ENCODE measurements at regions not wholly inside any gene's neighbourhood (a gene's known extent, or its start where the extent isn't known, plus 50 kb on each side); places are given as distances from the start of the nearest gene placed in this dataset.

DNA sequence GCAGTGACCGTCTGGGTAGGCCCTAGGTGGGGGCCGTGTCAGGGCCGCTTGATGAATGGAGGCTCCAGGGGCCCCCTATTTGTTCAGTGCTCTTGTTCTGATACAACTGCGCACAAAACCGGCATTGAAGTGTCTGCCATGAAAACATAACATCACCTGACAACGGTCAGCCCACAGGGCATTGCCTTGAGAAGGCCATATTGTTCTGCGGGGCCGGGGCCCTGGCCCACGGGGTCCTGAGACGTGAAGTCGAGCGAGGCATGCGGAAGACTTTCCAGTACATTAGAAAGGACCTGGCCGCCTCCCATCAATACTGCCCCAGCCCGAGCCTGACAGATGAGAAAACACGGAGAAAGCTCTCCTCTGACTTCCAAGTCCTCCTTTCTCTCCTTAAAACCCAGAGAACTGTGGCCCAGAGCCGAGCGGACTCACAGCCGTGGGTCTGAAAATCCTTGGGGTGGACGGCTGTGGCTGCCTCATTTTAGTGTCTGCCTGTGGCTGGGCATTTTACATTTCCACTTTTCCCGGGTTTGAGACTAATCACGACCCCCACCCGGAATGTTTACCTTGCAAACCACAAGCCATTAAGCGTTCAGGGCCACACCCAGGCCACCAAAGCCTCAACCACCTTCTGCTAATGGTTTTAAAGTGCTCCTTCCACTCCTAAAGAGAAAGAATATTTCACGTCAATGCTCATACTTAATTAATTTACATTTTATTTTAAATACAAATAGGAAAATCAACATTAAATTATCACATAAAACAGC lies 391.0 kb upstream of the IRX2 start:
- no peak for DNase-seq

DNA sequence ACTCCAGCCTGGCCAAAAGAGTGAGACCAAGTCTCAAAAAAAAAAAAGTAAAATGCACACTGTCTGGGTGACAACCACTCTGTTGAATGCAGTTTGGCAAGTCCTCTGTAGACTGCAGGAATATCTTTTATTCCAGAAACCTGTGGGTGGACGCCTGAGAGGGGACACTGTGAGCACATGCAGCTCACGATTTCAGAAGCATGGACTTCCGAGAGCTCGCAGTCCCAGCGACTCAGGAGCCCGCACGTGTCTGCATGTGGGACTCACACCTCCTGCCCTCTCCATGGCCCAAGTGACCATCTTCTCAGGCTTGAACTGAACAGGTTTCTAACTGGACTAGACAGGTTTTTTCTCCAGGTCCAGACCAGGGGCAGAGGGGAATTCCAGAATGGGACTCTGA lies 388.6 kb upstream of the IRX2 start:
- no peak for DNase-seq

DNA sequence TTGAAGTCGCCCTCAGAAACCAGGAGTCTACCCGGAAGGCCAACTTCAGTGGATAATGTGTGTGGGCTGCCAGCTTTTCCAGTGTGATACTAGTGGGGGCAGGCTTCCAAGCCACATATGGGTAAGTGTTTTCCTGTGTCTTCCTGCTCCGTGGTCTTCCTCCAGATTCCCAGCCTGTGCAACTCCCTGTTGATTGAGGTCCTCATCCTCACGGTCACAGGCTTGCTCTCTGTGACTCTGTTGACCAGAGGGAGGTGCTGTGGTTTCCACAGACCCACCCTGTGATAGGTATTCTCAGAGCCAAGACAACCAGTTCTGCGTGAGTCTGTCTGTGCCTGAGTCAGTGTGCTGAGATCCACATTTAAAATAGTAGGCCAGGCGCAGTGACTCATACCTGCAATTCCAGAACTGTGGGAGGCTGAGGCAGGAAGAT lies 388.0 kb upstream of the IRX2 start:
- DNase-seq = no peak

DNA sequence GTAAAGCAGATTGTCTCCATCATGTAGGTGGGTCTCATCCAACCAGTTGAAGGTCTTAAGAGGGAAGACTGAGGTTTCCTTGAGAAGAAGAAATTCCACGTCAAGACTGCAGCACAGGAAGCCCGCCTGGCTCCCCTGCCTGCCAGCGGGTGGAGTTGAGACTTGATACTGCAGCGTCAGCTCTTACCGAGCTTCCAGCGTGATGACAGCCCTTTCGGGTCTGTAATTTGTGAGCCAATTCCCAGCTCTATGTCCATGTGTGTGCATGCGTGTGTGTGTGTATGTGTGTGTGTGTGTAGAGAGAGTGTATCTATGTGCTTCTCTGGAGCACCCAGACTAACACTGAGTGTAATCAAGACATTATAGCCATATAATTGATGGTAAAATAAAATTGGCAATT lies 379.7 kb upstream of the IRX2 start:
- no peak for DNase-seq

DNA sequence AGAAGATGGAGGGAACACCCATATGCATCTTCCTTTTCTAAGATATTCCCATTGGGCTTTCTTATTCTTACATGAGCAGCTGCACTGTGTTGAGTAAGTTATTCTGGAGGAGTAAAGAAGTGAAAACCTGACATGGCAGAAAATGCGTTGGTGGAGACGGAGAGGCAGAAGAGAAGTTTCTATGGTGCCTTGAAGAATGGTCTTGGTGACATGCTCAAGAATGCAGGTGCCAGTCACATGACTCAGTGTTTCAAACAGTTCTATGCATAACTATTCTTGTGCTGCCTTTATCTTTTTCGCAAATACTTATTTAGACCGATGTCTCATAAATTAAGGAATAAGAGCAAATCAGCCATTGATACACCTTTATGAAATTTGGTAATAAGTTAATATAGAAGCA lies 377.8 kb upstream of the IRX2 start:
- DNase-seq = no peak

DNA sequence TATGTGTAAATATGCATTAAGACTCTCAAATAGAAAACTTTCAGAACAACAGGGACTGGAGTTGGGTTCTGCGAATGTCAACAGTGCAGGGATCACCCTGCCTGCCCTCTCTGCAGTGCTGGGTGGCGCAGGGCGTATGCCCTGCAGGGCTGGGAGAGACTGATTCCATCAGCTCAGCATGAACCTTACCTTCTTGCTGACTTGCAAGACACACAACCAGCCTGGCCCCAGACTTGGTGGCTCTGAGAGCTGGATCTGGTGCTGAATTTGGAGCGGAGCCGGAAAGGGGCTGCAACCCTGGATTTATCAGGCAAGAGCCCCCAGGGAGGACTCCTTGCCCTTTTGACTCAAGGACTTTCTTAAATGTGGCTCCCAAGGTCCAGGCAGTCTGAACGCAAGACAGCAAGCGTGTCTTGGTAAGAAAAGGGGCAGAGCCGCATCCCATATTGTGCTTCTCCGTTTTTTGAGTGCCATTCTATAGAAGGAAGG lies 376.0 kb upstream of the IRX2 start:
- DNase-seq = no peak

DNA sequence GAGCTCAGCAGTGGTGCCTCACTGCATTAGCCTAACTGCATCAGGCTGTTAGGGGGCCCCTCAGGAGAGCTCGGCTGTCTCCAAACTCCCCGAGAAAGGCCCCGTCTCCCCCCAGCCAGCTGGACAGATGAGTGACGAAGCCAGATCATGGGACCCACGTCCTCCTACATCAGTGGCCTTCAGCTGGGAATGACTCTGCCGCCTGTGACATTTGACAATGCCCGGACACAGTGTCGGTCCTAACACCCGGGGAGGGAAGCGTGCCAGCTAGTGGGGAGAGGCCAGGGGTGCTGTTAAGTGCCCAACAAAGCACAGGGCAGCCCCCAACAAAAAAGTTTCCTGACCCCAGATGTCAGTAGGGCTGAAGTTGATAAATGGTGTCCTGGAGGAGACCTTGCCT lies 375.2 kb upstream of the IRX2 start:
- no peak for DNase-seq

DNA sequence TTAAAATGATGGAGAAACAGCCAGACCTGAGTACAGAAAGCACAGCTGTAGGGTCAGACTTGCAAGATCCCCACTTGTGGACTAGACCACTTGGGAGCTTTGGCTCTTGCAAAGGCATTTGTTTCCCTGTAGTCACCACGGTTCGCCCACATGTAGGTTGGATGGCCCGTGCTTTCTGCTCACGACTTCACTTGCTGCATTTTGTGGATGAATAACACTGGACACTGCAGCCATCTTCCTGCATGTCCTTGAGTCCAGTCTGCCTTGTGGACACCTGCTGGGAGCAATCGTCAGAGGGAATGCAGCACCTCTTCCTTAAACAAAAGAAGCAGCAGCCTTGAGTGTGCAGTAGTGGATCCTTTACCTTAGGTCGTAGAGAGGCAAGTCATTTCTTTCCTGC lies 372.9 kb upstream of the IRX2 start:
- no peak for DNase-seq

DNA sequence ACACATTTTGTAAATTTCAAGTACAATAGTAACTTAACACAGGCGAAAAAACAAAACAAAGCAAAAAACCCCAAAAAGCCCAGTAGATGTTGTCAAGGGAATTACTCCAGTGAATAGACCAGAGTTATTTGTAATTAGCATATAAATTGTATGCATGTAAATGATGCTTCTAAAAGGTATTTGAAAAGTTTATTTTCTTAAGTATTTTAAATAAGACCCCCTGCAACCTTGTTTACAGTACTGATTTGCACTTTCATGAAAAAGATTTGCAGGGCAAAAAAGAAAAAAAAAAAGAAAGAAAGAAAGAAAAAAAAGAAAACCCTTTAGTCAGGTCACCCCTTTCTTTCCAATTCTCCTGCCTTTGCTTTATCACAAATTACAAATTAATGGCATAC lies 372.3 kb upstream of the IRX2 start:
- no peak for DNase-seq

DNA sequence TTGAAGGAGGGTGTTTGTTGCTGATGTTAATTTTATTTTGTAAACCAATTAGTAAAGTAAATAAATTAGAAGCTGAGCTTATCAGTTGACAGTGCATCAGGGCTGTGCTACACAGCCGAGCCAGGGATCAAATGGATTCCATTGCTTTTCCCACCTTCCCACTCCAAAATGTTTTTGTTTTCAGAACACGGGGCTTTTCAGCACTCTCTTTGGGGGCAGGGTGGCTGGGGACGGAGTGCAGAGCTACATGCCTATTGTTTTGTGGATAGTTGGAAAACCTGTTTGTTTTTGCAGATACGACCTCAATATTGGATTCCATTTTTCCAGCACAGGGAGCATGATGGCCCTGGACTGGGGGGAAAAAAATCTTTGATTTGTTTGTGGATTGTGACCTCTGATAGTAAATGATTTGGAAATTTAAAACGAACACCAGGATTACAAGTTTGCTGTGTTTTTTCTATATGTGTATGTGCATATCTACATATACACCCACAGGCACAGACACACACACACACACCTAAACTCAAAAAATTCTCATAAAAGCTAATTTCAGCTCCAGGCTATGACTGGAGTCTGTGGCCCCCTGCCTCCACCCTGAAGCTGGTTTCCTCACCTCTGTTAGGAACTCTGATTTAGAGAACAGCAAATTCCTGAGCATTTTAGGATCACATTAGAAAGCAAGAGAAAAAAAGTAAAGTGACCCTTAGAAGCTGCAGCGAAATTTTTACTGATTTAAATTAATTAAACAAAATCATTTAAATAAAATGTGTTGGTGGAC lies 371.7 kb upstream of the IRX2 start:
- DNase-seq = no peak

DNA sequence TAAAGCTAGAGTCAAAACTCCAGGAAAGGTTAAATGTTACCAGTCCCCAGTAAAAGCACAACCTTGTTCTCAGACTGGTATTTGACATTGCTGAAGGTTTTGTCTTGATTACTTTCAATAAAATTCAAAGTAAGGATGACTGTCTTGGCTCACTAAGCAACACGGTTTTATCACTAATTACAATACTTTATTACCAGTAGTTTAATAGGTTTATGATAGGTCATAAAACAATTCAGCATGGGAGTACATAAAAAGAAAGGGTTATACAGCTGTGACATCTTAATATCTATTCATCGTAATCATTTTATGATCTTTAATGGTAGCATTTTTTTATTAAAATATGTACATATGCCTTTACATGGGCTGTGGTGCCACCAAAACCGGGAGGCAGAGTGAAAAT lies 370.7 kb upstream of the IRX2 start:
- no peak for DNase-seq

DNA sequence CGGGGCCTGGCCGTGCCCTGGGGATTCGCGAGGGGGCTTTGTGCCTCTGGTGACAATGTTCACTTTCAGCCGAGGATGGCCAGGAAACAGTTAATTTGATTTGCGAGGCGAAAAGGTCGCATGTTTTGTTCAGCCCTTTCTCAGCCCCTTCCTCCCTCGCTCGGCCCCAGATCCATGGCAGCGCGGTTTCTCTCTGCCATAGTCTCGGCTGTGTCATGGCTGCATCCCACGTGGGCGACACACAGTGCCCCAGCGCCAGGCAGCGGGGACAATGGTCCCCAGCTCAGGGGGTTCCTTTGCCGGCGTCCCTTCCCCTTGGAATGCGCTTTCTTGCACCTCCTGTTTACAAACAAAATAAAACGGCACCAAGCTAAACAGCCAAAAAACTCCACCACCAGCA lies 370.3 kb upstream of the IRX2 start:
- DNase-seq = no peak

DNA sequence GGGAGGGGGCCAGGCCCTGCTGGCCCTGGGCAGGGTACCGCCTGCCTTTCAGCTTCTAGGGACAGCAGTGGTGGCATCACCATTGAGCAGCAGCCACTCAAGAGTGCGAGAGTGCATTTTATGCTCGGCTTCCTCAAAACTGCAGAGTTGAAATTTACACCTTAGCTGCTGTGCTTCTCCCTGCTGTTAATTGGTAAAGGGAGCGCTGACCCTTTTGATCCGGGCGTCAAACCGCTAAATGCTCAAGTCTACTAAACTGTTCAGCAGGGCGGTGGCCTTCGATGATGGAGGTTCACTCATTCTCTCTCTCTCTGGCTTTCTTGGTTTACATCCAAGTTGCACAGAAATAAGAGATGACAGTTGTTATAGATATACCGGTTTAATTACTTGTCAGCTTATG lies 368.6 kb upstream of the IRX2 start:
- DNase-seq = no peak

DNA sequence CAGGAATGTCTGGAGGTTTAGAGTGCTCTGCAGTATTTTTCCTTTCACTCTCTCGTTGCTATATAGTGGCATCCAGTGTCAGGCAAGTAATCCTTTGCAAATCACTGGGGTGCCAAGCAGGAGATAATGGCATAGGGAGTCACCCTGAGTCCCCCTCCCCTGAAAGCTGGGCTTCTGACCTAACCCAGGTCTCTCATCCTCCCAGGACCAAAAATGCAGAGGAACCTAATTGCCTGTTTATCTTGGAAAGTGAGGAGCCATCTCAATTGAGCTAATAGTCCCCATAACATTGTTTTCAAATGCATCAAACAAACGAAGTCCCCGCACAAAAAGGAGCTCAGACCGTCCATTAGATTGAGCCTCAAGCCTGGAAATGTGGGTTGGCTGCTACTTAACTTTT lies 368.0 kb upstream of the IRX2 start:
- DNase-seq = no peak

DNA sequence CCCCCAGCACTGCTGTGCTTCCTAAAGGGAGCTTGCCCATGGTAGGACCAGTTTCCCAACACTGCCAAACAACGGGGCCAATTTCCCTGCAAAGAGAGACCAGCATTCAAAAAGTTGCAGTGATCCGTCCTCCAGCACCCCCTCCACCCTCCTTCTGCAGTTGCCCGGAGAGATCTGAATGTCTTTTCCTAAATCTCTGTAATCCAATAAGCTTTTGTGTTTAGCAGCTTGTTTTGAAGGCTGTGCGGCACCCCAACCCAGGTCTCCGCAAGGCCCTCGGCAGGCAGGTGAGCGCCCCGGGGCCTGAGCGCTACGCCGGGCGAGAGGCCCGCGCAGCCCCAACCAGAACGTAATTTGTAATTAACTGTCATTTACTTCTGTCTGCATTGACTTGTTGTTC lies 366.9 kb upstream of the IRX2 start:
- peak in 2 of 14 donors; percentile 14 for DNase-seq

DNA sequence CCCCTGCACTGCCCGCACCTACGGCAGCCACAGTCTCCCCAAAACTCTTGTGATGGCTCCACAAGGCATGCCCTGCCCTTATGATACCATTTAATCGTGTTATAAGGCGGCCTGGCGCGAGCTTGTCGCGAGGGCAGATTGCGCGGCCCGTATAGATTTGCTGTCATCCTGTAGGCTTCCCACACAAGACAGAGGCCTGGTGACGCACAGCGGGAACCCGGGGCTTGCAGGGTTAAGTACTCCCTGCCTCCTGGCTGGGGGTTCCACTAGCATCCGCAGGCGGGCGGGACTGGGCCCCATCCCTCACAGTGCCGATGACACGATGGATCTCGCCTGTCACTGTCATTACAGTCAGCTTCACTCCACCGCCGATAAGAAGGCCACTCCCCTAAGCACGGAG lies 364.9 kb upstream of the IRX2 start:
- DNase-seq = no peak

DNA sequence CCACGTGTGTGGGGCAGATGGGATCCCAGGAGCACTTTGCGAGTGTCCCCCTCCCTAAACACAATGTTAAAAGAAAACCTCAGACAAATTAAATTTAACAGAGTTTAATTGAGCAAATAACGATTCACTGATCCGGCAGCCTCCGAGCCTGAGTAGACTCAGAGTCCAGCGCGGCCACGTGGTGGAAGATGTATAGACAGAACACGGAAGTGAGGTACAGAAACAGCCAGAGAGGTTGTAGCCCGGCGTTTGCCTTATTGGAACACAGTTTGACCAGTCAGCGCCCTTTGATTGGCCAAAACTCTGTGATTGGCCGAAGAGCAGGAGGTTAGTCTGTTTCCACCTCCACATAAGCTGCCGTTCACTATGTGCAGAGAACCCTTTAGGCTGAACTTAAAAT lies 363.0 kb upstream of the IRX2 start:
- no peak for DNase-seq

DNA sequence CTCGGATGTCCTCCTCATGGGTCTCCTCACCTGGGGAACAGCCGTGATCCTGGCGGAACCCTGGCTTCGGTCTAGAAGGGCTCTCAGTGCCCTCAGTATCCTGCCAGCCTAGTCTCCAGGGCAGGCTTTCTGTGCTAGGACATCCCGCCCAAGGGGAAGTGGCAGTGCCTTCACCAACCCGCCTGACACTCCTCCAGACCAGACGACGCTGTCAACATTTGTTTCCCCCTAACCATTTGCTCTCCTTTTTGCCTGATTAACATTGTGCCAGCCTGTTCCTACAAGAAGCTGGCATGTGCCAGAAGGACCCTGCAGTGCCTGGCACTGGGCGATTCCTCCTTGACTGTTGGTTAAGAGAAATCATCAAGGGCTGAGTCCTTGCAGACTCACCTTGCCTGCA lies 358.9 kb upstream of the IRX2 start:
- no peak for DNase-seq

DNA sequence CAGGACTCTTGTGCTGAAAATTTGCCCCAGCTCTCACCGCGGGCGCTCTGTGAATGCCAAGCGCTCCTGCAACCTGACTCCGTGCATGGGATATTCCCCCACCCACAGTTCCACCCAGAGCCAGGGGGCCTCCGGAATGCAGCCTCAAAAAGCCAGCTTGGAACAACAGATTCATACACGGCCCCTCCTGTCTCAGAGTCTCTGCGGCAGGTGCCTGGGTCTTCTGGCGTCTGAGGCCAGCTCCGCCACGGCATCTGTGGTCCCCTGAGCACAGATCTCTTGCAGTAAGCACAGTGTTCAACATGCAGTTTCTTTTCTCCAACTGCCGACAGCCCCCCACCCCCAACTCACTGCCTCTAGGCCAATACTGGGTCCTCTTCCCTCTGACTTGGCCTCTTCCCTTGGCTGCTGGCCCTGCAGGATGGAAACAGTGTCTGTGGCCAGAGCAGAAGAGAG lies 355.7 kb upstream of the IRX2 start:
- DNase-seq = no peak

DNA sequence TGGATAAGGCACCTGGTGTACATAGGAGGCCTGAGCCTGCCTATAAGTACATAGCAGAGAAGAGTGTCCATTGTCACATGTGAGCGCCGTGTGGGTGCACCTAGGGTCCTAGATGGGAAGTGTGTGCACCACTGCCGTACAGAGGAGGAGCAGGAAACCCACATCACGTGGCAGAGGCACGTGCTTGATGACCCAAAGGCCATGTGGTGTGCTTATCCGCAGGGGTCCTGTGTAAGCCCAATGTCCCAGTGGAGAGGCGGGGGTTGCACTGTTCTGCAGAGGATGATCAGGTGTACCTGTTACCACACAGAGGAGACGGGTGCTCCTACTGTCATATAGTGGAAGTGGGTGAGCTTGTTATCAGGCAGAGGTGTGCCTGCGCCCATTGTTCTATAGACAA lies 354.1 kb upstream of the IRX2 start:
- no peak for DNase-seq

DNA sequence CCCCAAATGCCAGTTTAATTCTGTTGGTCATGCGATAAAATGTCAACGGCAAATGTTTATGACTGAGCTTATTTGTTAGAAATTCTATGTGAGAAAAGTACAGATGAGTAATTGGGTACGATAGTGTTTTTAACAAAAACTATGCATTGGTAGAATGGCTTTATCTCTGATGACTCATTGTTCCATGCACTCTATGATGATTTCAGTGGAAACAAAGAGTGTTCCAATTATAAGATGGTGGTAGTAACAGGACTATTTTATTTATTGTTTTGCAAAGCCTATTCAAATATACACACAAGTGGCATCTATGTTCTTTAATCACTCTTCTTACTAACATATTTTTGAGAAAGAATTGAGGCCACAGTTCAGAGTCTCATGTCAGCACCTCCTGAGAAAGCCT lies 353.7 kb upstream of the IRX2 start:
- no peak for DNase-seq

DNA sequence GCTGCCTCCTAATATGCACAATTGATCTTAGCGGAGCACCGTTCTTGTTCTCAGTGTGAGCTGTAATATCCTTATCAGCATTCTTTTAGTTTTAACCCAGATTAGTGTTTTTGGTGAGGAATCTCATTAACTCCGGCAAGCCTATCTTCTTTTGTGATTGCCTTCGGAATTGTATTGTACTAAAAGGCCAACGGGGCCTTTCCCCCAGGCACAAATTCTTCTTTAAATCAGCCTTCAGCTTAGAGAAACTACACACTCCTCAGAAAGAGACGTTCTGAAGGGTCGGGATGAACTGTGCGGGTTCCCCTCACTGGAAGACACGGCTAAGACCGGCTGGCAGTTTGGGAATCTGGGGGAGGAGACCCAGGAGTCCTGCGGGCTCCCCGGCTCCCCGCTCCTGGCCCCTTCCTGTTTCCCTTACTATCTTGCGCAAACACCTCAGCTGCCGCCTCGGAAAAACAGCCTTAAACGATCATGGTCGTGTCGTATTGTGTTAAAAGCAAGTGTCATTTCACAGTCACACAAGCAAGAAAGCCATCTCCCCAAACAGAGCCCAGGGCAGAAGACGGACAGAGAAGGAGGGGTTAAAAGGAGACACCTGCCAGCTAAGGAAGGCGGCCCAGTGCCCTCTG lies 353.1 kb upstream of the IRX2 start:
- DNase-seq = no peak

DNA sequence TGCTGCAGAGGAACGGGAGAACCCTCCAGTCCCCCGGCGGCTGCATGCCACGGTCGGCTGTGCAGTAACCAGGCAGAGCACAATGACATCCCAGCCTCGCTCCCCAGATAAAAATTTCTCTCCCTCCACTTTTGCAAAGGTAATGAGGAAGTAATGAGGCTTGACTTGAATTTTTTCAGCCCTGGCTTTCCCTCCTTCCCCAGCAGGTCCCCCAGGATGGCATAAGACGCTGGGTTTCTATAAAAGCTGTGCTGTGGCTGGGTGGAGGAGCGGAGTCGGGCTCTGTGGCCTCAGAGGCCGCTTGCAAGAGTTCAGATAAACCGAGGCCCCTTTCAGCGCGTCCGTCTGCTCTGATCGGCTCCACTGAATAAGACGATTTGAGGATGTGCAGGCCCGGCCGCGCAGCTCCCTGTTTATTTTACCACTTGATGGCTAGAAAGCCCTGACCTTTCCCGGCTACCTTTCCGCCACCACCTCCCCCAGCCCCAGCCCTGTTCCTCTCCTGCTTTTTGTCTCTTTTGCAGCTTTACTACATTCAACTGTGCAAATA lies 351.9 kb upstream of the IRX2 start:
- no peak for DNase-seq
